HG03558 (cell line): ENCODE measurements at regions not wholly inside any gene's neighbourhood (a gene's known extent, or its start where the extent isn't known, plus 50 kb on each side); places are given as distances from the start of the nearest gene placed in this dataset.

Experiments
- ATAC-seq: cut with Tn5 transposase; IDR thresholded peaks from one replicate; pipeline ENCODE4 v1.9.1; 2021; ENCODE audit warnings: moderate number of reproducible peaks; ENCODE audit not compliant: unreplicated experiment; ENCODE audit errors: extremely low read depth

DNA sequence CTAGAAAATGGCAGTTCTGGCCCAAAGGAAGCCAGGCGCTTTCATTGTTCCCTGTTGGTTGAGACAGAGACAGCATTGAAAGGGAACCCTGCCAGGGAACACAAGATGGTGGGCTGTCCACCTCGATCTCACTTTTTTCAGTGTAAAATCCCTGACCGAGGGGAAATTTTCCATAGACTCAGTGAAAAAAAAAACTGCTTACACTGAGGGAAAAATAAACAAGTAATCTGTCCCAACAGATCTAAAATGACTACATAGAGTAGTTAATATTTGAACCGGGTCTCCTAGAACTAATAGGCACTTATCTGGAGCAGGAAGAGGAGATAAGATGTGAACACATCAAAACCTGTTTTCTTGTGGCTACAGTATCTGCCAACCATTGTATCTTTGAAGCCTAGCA lies 763.4 kb upstream of the GOLIM4 start:
- no peak for ATAC-seq

DNA sequence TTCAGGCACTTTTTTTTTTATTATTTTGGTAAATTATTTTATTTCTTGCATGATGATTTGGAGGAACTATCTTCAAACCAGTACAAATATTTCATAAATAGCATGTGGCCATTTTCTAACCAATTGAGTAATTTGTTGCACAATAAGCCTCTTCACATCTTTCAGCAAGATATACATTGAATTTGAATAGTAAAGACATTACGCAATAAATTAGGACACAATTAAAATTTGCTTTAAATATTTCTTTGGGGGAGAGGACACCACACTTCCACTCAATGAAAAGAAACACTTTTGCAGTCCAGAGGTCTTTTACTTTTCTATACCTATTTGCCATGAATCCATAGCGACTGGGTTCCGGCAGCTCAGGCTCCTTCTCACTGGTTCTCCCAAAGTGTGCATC lies 762.6 kb upstream of the GOLIM4 start:
- ATAC-seq: no peak

DNA sequence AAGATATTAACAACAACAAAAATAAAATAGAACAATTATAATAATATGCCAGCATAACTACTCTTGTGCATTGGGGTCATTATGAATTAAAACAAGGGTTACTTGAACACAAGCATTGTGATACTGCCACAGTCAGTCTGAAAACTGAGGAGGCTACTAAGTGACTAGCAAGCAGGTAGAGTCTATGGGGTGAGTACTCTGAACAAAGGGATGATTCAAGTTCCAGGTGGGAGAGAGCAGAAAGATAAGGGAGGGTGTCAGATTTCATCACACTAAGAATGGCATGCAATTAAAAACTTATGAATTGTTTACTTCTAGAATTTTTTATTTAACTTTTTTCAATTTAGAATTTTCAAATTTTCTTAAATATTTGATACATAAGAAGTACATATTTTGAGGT lies 754.4 kb upstream of the GOLIM4 start:
- no peak for ATAC-seq

DNA sequence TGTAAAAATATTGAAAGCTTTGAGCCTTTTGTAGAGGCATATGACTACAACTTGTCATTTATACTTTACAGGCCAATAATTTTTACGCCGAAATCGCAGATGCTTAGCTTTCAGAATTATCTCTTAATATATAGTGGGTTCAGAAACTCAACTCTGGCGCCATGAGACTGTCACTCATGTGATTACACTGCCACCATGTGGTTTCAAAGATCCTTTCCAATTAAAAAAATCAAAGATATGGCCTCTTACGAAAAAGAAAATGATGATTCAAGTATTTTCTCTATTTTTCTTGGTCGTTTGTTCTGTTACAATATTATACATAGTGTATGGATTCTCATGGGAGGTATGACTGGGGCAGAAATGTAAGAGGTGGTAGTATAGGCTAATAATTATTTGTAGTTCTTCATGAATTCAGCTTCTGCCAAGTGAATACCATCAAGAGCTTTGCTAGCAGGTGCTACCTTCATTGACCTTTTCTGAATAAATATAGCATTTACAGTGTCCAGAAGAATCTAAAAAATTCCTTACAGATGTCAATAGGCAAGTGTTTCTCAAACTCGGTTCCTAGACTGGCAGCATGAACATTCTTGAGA lies 751.7 kb upstream of the GOLIM4 start:
- no peak for ATAC-seq

DNA sequence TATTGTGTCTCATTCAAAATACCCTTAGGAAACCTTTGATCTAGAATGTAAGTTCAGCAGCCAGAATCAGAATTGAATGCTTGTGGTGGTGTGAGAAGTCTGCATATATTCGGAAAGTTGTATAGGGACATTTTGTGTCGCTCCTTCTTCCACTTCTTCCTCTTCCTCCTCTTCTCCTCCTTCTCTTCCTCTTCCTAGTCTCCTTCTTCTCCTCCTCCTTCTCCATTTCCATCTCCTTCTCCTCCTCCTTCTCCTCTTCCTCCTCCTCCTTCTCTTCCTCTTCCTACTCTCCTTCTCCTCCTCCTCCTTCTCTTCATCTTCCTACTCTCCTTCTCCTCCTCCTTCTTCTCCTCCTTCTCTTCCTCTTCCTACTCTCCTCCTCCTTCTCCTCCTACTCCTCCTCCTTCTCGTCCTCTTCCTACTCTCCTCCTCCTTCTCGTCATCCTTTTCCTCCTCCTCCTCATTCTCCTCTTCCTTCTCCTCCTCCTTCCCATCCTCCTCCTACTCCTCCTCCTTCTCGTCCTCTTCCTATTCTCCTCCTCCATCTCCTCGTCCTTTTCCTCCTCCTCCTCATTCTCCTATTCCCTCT lies 749.3 kb upstream of the GOLIM4 start:
- no peak for ATAC-seq

DNA sequence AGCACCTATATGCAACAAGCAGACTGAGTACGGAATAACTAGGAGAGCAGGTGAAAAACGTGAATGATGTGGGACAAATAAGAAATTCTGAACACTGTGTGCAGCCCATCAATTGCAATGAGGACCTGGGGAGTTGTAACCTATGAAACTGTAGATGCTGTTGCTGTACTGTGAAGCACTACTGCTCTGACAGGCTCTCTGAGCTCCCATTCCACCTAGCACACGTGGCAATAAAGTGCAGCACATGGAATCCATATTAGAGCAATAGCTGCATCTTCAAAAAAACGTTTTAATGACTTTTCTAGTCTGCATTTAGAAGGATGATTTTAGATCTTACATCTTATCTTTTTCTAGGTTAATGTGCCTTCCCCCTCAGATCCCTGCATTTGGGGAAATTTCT lies 748.7 kb upstream of the GOLIM4 start:
- ATAC-seq: no peak

DNA sequence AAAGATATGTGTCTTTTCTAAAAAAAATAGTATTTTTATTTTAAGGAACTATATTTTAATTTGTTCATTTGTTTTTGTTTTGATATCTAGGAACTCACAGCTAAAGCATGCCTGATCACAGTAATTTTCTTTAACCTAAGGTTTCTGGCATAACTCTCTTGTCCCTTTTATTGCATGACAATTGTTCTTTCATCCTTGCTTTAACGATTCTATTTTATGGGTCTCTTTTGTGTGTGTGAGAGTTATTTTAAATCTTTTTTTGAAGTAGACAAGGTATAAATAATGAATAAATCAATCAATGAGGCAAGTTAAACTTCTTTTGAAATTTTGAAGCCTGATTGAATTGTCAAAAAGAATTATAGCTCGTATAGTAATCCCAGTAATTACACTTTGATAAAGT lies 747.8 kb upstream of the GOLIM4 start:
- ATAC-seq: no peak

DNA sequence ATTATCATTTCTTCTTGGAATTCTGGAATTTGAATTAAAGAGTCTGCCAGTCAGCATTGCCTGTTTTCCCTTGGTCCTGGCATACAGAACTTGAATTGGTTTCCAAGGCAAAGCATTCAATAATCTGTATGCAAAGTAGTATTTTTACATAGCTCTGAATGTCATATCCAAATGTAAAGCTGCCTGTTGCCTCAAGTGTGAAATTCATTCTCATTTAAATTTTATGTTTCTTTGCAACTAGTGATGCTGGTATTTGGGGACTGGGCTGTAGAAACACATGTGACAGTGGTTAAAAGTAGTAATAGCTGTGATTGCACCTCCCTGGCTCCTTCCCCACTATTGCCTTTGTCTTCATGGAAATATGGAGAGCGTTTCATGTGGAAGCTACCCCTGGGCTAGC lies 743.9 kb upstream of the GOLIM4 start:
- ATAC-seq: no peak

DNA sequence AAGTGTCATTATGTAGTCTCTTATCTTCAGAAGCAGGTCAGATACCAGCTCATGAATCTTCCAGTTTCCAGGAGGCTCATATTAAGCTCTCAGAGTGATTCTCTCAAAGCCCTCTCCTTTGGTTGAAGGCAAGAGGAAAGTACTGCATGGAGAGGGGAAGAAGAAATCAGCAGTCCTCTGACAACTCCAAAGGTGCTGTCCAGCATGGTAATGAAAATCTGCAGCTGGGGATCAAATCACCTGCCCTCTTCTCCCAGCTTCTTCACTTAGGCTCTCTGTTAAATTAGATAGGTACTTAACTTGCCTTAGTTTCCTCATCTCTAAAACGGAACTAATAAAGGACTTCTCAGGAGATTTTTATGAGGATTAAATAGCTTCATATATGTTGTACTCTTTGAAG lies 738.8 kb upstream of the GOLIM4 start:
- ATAC-seq: no peak

DNA sequence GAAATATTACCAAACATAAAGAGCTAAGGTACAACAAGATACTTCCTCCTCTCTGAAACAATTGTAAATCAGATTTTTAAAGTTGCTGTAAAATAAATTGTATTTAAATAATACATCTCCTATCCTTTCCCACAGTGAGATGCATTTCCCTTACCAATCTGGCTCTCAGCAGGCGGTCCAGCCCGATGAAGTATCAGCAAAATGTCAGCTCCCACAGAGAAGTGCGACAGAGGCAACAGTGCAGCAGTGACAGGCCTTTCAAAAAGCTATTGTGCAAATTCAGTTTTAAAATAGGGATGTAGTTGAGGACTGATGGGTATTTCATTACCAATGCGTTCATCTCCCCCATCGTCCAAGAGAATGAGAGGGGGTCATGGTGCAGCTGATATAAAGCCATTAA lies 733.2 kb upstream of the GOLIM4 start:
- no peak for ATAC-seq

DNA sequence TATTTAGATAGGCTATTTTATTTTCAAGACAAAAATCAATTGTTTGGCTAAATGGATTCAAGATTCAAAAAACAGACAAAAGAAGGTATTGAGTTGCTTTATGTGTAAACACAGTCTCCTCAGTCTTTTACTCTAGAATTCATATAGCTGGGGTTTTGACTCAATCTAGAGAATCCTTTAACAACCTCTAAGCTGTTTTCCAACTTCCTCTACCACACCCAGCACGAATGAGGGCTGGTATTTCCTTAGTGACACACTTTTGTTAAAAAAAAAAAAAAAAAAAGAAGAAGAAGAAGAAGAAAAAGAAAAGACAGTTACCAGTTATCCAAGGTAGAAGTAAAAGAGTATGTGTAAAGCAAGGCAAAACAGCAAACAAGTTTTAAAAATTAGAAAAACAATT lies 732.8 kb upstream of the GOLIM4 start:
- no peak for ATAC-seq

DNA sequence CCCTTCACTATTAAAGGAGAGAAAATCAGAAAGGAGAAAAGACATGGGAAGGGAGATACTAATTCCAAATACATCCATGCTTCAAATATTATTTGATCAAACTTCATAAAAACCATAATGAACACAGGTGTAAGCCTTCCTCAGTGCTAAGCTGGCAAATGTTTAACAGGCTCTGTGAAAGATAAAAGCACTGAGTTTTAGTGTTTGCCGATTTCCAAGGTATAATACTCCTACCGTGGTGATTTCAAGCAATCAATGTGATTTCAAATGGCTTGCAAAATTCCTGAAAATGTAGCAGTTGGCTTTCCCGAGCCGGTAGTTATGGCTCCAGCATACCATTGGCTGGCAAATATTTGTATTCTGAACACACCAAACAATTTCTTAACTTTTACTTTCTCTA lies 732.3 kb upstream of the GOLIM4 start:
- no peak for ATAC-seq

DNA sequence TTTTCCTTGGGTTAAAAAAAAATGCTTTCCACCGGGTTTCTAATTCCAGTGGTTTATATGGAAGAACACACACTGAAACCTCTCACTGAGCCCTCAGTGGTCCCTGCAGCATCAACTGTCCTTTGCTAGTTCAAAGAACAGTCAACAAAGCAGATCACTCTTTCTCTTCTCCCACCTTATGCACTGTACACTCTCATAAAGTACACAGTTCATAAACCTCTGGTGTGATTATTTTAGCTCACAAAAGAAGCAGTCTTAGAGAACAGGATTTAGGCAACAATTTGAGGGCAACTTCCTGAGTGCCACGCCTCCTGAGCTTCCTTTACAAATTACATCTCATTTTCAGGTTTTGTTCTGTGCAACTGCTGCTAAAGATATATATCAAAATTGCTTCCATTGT lies 728.4 kb upstream of the GOLIM4 start:
- no peak for ATAC-seq

DNA sequence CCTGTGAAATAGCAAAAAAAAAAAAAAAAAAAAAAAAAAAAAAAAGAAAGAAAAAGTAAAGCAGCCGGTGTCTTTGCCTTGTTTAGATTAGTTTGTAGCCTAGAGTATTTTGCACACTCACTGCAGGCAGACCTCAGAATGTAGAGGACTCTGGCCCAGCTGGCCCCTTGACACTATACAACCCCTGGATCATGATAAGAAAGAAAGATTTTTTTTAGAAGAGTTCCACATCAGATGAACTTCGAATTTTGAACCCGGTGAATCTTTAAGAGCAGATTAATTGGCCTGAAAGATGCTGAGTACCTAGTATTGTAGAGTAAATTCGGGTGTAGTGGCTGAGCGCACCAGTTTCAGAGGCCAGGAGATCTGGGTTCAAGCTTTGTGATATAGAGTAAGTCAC lies 727.7 kb upstream of the GOLIM4 start:
- no peak for ATAC-seq

DNA sequence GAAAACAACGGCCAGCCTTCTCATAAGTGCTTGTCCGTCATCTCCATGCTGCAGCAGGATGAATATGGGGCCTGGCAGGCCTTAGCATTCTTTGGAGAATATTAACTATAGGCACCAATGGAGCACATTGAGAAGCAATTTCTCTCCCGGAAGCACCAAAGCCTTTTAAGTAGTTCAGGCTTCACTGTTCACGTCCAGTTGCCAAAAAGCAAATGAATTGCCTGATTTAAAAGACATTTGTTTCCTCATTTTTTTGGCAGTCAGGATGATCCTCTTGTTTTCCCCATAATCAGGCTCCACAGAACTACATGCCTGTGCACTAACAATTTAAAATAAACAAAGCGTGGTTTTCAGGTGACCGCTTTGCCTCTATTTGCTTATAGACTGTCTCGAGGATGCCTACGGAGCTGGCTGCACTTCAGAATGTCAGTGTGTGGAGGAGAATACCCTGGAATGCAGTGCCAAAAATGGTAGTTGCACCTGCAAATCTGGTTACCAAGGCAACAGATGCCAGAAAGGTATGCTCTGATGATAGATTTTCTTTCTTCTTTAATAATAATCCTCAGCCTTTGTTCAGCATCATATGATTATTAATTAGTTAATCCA lies 725.2 kb upstream of the GOLIM4 start:
- no peak for ATAC-seq

DNA sequence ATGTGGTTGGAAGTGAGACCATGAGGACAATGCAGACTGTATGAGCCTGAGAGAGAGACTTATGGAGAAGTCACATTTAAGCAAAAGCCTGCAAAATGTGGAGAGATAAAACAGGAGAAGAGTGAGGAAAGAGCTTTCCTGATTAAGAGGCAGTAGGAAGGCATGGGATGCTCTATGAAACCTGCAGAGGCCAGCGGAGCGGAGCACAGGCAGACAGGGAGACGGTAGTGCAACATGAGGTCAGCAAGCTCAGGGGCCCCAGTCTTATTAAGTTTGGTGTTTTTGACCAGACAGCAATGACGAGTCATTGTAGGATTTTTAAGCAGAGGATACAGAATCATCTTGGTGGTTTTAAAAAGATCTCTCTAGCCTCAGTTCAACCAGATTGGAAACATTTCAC lies 721.5 kb upstream of the GOLIM4 start:
- ATAC-seq: no peak

DNA sequence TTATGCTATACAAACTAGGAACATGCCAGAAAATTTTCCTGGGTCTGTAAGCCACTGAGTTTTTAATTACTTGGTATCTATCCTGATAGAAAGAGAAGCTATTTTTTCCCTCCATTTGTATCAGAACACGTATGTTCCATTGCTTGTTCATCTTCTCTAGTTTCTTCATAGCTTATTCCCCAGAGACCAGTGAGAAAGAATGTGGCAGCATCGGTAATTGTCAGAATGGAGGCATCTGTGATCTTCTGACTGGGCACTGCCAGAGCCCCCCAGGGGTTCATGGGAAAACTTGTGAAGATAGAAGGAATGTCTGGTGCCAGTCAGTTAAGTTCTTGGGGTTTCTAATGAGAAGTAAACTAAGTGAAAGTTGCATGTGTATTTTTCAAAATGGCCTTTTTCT lies 720.2 kb upstream of the GOLIM4 start:
- no peak for ATAC-seq

DNA sequence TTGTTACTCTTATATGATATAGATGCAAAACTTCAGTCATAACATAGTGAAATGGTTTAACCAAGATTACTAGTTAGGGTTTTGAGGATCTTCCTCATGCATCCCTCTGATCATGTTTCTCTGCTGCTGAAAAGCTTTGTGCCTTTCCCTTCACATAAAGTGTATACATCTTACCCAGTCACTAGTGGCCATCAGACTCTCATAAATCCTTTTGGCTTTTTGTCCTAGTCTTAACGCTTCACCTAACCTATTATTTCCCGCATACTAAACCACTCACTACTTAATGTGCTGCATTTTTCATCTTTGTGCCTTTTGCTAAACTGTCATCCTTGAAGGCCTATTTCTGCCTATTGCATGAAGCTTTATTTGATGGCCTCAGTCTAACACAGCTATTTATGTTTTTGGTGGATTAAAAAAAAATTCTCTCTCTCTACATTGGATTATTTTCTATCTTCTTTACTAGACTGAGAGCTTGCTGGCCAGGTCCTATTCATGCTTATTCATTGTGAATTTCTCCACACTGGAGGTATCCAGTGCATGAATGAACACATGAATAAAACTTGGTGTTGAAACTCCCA lies 717.6 kb upstream of the GOLIM4 start:
- no peak for ATAC-seq

DNA sequence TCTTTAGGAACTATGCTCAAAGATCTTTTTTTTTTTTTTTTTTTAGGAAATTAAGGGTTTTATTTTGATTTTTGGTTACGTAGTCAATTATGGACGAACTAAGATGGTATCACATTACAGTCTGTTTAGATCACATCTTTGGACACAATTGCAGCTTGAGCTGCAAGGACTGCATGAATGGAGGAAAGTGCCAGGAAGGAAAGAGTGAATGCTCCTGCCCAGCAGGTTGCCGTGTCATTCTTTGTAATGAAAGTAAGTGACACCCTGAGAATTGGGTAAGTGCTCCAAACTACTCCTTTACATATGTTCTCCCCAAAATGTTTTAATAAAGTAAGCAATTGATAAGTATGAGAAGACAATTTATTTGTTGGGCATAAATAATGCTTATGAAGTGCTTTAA lies 716.5 kb upstream of the GOLIM4 start:
- ATAC-seq: no peak

DNA sequence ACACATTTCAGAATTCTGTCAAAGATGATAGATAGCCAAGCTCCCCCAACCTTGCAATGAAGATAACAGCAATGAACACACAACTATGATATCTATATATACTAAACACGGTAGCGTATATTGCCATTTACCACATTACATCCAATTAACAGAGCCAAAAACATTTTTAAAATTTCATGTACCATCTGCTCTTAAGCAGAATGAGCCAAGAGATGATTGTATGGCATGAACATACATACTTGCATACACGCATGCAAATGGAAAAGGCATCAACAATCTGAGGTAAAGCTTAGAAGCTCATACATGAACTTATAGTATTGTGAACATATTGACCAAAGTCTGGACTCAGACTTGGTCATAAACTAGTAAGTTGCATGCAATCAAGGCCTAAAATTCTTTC lies 712.9 kb upstream of the GOLIM4 start:
- no peak for ATAC-seq

DNA sequence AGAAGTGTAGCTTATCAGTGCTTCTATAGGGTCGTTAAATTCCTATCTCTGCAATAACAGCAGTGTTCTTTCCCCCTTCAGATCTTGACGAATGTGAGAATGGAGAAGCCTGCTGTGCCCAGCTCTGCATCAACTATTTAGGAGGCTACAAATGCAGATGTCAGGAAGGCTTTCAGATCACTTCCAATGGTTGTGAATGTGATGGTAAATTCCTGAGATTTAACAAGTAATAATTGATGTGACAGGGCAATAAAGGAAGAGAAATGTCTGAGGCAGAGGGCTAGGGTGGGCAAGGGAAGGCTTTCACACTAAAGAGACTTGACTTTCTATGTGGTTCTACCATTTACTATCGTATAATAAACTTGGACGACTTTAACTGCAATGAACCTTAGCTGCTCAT lies 711.7 kb upstream of the GOLIM4 start:
- ATAC-seq: no peak

DNA sequence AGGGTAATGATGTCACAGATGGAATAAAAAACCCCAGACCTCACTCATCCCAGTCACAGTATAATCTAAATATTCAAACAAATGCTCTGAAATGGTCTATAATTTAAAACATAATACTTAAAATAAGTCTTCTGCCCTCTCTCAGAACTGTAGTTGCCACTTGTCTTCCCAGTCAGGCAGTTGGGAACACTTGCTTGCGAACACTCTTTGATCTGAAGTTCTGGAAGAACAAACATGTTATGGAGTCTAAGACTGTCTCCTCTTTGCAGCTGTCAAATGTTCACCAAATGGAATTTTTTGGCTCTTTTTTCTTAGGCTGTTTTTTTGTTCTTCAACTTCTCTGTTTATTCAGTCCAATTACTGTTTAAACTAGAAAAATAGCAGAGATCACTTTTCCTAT lies 711.1 kb upstream of the GOLIM4 start:
- ATAC-seq: no peak
